ENCODE measurements at regions not wholly inside any gene's neighbourhood (a gene's known extent, or its start where the extent isn't known, plus 50 kb on each side); places are given as distances from the start of the nearest gene placed in this dataset.

DNA sequence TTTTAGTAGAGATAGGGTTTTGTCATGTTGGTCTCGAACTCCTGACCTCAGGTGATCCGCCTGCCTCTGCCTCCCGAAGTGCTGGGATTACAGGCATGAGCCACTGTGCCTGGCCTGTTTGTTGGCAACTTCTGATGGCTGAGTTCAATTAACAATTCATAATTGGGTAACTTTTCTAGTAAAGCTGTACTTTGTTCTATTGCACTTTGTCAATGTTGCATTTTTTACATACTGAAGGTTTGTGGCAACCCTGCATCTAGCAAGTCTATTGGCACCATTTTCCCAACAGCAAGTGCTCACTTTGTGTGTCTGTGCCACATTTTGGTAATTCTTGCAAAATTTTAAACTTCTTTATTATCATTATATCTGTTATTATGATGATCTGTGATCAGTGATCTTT is 64.5 kb upstream of the USP24 start:
- in situ Hi-C loops (cut with MboI; ENCODE audit: low pct_ligation_motif_present in 1 of 4, low pct_unique_long_range_greater_than_20kb in 1 of 4, low sequenced_read_pairs in 3 of 4) (loop anchor here (5.0 to 25.0 kb wide), 5 partner anchors 137 to 1435 kb away; no protein-coding TSS in a partner anchor), intact Hi-C loops (cut with DNase I; ENCODE audit: low total_unique reads) (loop anchor here (2.0 to 10.0 kb wide), 2 partner anchors 139 to 1535 kb away; partner anchors contain the start of gene FYB2)
- no peaks in the 10 kb centered on the region for H3K36me3 ChIP-seq
- H3K27ac ChIP-seq, result no peak overlapping the region
- 90% methylated on average over 3 of the region's 3 CpGs; no CpG with 5 or more reads in 1 of the 2 donors for WGBS, 2 donors (ENCODE audit: low coverage in 1 of 2)
- H3K4me3 ChIP-seq, result no peak overlapping the region
- no peak for TF ChIP-seq POLR2AphosphoS5 (IDR thresholded peaks at IDR 0.05)
- TF ChIP-seq, protein P1, sequence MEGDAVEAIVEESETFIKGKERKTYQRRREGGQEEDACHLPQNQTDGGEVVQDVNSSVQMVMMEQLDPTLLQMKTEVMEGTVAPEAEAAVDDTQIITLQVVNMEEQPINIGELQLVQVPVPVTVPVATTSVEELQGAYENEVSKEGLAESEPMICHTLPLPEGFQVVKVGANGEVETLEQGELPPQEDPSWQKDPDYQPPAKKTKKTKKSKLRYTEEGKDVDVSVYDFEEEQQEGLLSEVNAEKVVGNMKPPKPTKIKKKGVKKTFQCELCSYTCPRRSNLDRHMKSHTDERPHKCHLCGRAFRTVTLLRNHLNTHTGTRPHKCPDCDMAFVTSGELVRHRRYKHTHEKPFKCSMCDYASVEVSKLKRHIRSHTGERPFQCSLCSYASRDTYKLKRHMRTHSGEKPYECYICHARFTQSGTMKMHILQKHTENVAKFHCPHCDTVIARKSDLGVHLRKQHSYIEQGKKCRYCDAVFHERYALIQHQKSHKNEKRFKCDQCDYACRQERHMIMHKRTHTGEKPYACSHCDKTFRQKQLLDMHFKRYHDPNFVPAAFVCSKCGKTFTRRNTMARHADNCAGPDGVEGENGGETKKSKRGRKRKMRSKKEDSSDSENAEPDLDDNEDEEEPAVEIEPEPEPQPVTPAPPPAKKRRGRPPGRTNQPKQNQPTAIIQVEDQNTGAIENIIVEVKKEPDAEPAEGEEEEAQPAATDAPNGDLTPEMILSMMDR (IDR thresholded peaks at IDR 0.05), result no peak
- TF ChIP-seq POLR2A (IDR thresholded peaks at IDR 0.05), result no peak
- TF ChIP-seq EP300 (IDR thresholded peaks at IDR 0.05; ENCODE audit: low read depth), result no peak
- H3K9me3 ChIP-seq, result no peaks in the 10 kb centered on the region
- H3K27me3 ChIP-seq, result no peaks in the 10 kb centered on the region
- no peak for DNase-seq
- H3K4me1 ChIP-seq, result peaks cover 4 to 27% (median 6%) of the 10 kb centered on the region in 4 donors

DNA sequence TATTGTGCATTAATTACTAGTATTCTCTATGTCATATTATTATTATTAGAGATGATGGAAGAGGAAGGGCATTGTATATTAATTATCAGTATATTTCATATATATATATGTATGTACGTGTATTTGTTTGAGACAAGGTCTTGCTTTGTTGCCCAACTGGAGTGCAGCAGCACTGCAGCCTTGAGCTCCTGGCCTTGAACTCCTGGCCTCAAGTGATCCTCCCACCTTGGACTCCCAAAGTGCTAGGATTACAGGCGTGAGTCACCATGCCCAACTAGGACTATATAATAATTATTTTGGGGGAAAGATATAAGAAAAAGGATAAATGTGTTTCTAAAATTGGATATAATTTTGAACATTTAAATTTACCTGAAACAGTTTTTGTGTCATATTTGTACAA is 63.2 kb upstream of the USP24 start:
- Histone ChIP-seq H3K4me1 (peaks cover 4 to 27% (median 6%) of the 10 kb centered on the region in 4 donors), H3K27ac (no peak overlapping the region), H3K4me3 (no peak overlapping the region), H3K9me3 (no peaks in the 10 kb centered on the region), H3K27me3 (no peaks in the 10 kb centered on the region), H3K36me3 (no peaks in the 10 kb centered on the region)
- 42 to 83% methylated on average over 1 to 2 of the region's 2 CpGs for WGBS, 2 donors (ENCODE audit: low coverage in 1 of 2)
- intact Hi-C loops (cut with DNase I; ENCODE audit: low total_unique reads) (loop anchor here (2.0 kb wide), 1 partner anchor 138 kb away; no protein-coding TSS in a partner anchor), in situ Hi-C loops (cut with MboI; ENCODE audit: low pct_ligation_motif_present in 1 of 4, low pct_unique_long_range_greater_than_20kb in 1 of 4, low sequenced_read_pairs in 3 of 4) (loop anchor here (5.0 to 25.0 kb wide), 3 partner anchors 136 to 1434 kb away; no protein-coding TSS in a partner anchor)
- DNase-seq, result no peak
- TF ChIP-seq POLR2A (IDR thresholded peaks at IDR 0.05) (no peak), POLR2AphosphoS5 (IDR thresholded peaks at IDR 0.05) (no peak), EP300 (IDR thresholded peaks at IDR 0.05; ENCODE audit: low read depth) (no peak)
- TF ChIP-seq, protein P1 (IDR thresholded peaks at IDR 0.05), result no peak

DNA sequence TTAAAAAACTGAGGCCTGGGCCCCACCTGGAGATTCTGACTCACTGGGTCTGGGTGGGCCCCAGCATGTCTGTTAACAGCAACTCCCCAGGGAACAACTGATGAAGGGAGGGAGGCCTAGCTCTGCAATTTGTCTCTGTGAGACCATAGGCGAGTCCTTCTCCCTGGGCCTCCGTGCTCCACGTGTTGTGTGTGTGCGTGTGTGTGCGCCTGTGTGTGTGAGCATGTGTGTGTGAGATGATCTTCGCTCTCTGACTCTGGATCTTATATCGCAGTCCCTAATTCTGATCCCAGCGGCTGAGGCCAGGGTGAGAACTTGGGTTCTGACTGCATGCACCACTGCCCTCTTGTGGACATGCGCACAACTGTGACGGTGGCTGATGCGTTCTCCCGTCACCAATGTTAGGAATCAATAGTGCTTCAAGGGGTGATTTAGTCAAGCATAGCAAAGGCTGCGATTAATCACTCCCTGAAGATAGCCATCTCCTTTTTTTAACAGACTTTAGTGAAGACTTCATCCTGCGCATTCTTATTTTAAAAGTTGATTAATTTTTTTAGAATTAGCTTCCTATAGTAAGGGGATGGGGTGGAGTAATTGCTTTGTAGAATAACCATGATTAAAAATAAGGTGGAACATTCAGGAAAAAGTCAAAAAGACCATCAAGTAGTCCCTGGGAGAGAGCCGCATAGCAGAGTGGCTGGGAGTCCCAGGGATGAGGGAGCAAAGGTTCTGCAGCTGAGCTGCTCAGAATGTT is 62.4 kb upstream of the USP24 start:
- peak; percentile 84 for DNase-seq
- no peaks in the 10 kb centered on the region for H3K36me3 ChIP-seq
- intact Hi-C loops (cut with DNase I; ENCODE audit: low total_unique reads) (loop anchor here (2.0 kb wide), 1 partner anchor 137 kb away; no protein-coding TSS in a partner anchor), in situ Hi-C loops (cut with MboI; ENCODE audit: low pct_ligation_motif_present in 1 of 4, low pct_unique_long_range_greater_than_20kb in 1 of 4, low sequenced_read_pairs in 3 of 4) (loop anchor here (5.0 to 25.0 kb wide), 3 partner anchors 135 to 1435 kb away; no protein-coding TSS in a partner anchor)
- no peaks in the 10 kb centered on the region for H3K9me3 ChIP-seq
- no peaks in the 10 kb centered on the region for H3K27me3 ChIP-seq
- peaks cover 4 to 27% (median 6%) of the 10 kb centered on the region in 4 donors for H3K4me1 ChIP-seq
- TF ChIP-seq, protein P1 (IDR thresholded peaks at IDR 0.05), result peak; percentile 80 to 92 (median 84)
- TF ChIP-seq POLR2AphosphoS5 (IDR thresholded peaks at IDR 0.05), result no peak
- no peak overlapping the region for H3K27ac ChIP-seq
- WGBS, 2 donors (ENCODE audit: low coverage in 1 of 2), result 9 to 19% methylated on average over 10 to 15 of the region's 15 CpGs
- H3K4me3 ChIP-seq, result no peak overlapping the region

DNA sequence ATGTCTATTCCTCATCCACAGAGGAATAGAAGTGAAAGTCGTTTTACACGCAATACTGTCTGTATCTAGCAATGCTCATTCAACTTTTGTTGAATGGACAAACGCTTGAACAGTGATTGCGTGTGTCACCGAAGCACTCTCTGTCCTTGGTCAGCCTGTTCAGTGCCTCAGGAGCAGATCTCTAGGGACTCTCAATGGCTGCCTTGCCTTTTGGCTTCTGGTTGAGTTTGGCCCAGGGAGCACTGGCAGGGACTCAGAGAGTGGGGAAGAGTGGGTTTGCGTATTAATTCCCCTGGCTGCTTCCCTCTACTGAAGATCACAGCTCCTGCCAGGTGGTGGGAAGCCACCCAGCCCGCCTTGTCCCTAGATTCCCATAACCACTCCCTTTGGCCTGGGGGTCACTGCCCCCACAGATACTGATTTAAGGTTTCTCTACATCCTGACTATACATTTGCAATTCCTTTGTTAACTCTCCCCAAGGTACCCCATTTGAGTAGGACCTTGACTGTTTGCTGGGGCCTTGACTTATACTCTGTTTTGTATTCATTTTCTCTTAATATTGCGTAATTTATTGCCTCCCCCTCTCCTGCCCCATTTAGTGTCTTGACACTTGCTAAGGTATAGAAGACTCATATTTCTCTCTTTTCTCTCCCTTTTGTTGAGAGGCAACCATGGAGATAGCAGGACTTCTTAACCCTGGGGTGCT is 61.7 kb upstream of the USP24 start:
- Histone ChIP-seq H3K9me3 (no peaks in the 10 kb centered on the region), H3K36me3 (no peaks in the 10 kb centered on the region), H3K27ac (no peak overlapping the region), H3K4me1 (peaks cover 4 to 24% (median 6%) of the 10 kb centered on the region in 4 donors), H3K4me3 (no peak overlapping the region), H3K27me3 (no peaks in the 10 kb centered on the region)
- WGBS, 2 donors (ENCODE audit: low coverage in 1 of 2), result 89 to 94% methylated on average over 6 to 8 of the region's 8 CpGs
- intact Hi-C loops (cut with DNase I; ENCODE audit: low total_unique reads), result no loop called here
- in situ Hi-C loops (cut with MboI; ENCODE audit: low pct_ligation_motif_present in 1 of 4, low pct_unique_long_range_greater_than_20kb in 1 of 4, low sequenced_read_pairs in 3 of 4), result loop anchor here (5.0 to 25.0 kb wide), 3 partner anchors 135 to 1435 kb away; no protein-coding TSS in a partner anchor
- DNase-seq, result no peak
- TF ChIP-seq POLR2A (IDR thresholded peaks at IDR 0.05) (no peak), POLR2AphosphoS5 (IDR thresholded peaks at IDR 0.05) (no peak), EP300 (IDR thresholded peaks at IDR 0.05; ENCODE audit: low read depth) (no peak)
- TF ChIP-seq, protein P1 (IDR thresholded peaks at IDR 0.05), result no peak
